ENCODE measurements at regions not wholly inside any gene's neighbourhood (a gene's known extent, or its start where the extent isn't known, plus 50 kb on each side); places are given as distances from the start of the nearest gene placed in this dataset.
"Not testable (repeated sequence)": the region's sequence is repeated elsewhere in the genome, so short reads cannot be mapped to it uniquely, and the experiment has no call there.

DNA sequence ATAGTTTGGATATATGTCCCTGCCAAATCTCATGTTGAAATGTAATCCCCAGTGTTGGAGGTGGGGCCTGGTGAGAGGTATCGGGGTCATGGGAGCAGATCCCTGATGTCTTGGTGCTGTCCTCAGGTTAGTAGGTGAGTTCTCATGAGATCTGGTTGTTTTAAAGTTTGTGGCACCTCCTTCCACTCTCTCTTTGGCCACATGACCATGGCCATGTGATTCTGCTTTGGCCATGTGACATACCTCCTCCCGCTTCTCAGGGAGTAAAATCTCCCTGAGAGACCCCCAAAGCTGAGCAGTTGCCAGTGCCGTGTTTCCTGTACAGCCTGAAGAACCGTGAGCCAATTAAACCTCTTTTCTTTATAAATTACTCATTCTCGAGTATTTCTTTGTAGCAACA lies 178.0 kb downstream of the GOLGA6L6 start:
- not testable (repeated sequence) for TF ChIP-seq MXI1 (IDR thresholded peaks at IDR 0.05; ENCODE audit: borderline replicate concordance, low read depth, low read length); POLR2A (IDR thresholded peaks at IDR 0.05; ENCODE audit: low read depth, low read length); RAD21 (IDR thresholded peaks at IDR 0.05; ENCODE audit: low read length); RFX5 (IDR thresholded peaks at IDR 0.05; ENCODE audit: low read depth, low read length); FOS (IDR thresholded peaks at IDR 0.05; ENCODE audit: low read depth, low read length); SMC3 (IDR thresholded peaks at IDR 0.05; ENCODE audit: low read depth, low read length); CEBPB (IDR thresholded peaks at IDR 0.05; ENCODE audit: low read depth, low read length); NFE2L2 (IDR thresholded peaks at IDR 0.05; ENCODE audit: low read depth, low read length); MAZ (IDR thresholded peaks at IDR 0.05; ENCODE audit: borderline replicate concordance, low read depth, low read length); CHD1 (IDR thresholded peaks at IDR 0.05; ENCODE audit: low read depth, low read length); RCOR1 (IDR thresholded peaks at IDR 0.05; ENCODE audit: insufficient replicate concordance, low read length)
- TF ChIP-seq, protein P1, sequence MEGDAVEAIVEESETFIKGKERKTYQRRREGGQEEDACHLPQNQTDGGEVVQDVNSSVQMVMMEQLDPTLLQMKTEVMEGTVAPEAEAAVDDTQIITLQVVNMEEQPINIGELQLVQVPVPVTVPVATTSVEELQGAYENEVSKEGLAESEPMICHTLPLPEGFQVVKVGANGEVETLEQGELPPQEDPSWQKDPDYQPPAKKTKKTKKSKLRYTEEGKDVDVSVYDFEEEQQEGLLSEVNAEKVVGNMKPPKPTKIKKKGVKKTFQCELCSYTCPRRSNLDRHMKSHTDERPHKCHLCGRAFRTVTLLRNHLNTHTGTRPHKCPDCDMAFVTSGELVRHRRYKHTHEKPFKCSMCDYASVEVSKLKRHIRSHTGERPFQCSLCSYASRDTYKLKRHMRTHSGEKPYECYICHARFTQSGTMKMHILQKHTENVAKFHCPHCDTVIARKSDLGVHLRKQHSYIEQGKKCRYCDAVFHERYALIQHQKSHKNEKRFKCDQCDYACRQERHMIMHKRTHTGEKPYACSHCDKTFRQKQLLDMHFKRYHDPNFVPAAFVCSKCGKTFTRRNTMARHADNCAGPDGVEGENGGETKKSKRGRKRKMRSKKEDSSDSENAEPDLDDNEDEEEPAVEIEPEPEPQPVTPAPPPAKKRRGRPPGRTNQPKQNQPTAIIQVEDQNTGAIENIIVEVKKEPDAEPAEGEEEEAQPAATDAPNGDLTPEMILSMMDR (conservative IDR thresholded peaks at IDR 0.05; ENCODE audit: low read depth, low read length): not testable (repeated sequence)
